Esophagus squamous epithelium (tissue), 5 donors: ENCODE measurements at regions not wholly inside any gene's neighbourhood (a gene's known extent, or its start where the extent isn't known, plus 50 kb on each side); places are given as distances from the start of the nearest gene placed in this dataset.
A peak's percentile ranks its signal among the peaks of the same experiment; 100 is the strongest.

Experiments
- DNase-seq: peaks from one replicate; lab custom pipeline; 2025; lab: John Stamatoyannopoulos, UW
- H3K27ac ChIP-seq, 4 donors: fragments of 200-600 bp; sonication (generic); one replicate each; pipeline ENCODE4 v1.5.1; 2016 to 2019; ENCODE audit warnings: mild to moderate bottlenecking in 1 of 4
- H3K27me3 ChIP-seq, 4 donors: fragments of 200-600 bp; sonication (generic); 1 replicate in 3 of 4; 2 replicates in 1 of 4; pipeline versions ENCODE4 v1.5.1 to v1.6.0; 2017 to 2021; ENCODE audit warnings: antibody characterized with exemption in 1 of 4
- H3K36me3 ChIP-seq, 3 donors: fragments of 200-600 bp; sonication (generic); one replicate each; pipeline ENCODE4 v1.5.1; 2016 to 2019
- H3K4me1 ChIP-seq, 3 donors: fragments of 200-600 bp; sonication (generic); one replicate each; pipeline ENCODE4 v1.5.1; 2017 to 2019
- H3K4me3 ChIP-seq, 4 donors: fragments of 200-600 bp; sonication (generic); 1 replicate in 3 of 4; 2 replicates in 1 of 4; pipeline ENCODE4 v1.5.1; 2016 to 2019; ENCODE audit warnings: mild to moderate bottlenecking in 2 of 4, moderate library complexity in 1 of 4
- H3K9me3 ChIP-seq, 3 donors: fragments of 200-600 bp; sonication (generic); one replicate each; pipeline ENCODE4 v1.5.1; 2016 to 2019
- POLR2A ChIP-seq, 4 donors: fragments of 450-650 bp; IDR thresholded peaks; one replicate each; pipeline ENCODE4 v1.6.1; 2017; ENCODE audit warnings: antibody characterized with exemption in 4 of 4, mild to moderate bottlenecking in 4 of 4, moderate library complexity in 3 of 4
- WGBS, 2 donors: methylation state at CpG; one replicate each; pipeline ENCODE4 v1.1.5; 2018; 5-methylcytosine and 5-hydroxymethylcytosine counted together
- intact Hi-C: fragments of 100-400 bp; cut with DNase I; formaldehyde crosslinking; loops from one replicate; pipeline ENCODE4 v1.15.0; 2022
- TF ChIP-seq, protein P1 (sequence below), 6 experiments: fragments of 450-650 bp in 4 of 6; fragments of 200-600 bp in 2 of 6; sonication (generic) in 2 of 6; IDR thresholded peaks; one replicate each; pipeline ENCODE4 v1.5.1; 2016 to 2019; ENCODE audit warnings: antibody characterized with exemption in 6 of 6, mild to moderate bottlenecking in 4 of 6, moderate library complexity in 4 of 6
- donor health status: DM: yes; HTN: yes; CAD: no.

DNA sequence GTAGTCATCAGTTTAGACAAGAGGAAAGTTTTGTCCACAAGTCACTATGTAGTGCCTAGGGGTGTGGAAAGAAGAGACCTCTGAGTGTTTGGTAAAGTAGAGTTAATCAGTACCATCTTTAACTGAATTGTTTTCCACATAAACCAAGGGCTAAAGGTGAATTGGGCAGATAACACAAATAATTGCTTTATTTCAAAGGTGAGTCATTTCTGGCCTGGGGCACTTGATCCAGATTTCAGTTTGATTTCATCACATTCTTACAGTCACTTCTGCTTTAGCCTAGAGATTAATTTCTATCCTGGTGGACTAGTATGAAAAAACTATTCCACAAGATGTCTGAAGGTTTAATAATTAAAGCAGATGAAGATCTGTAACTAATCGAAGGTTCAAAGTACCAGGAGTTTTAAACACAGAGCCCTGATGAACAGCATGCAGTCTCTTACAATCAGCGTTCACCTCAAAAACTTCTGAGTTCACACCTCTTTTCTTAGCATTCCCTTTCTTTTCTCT is 74.5 kb upstream of the BOD1L1 start:
- H3K27ac ChIP-seq = no peak overlapping the region
- no peaks in the 10 kb centered on the region for H3K27me3 ChIP-seq
- intact Hi-C loops = no loop called here
- TF ChIP-seq, protein P1, sequence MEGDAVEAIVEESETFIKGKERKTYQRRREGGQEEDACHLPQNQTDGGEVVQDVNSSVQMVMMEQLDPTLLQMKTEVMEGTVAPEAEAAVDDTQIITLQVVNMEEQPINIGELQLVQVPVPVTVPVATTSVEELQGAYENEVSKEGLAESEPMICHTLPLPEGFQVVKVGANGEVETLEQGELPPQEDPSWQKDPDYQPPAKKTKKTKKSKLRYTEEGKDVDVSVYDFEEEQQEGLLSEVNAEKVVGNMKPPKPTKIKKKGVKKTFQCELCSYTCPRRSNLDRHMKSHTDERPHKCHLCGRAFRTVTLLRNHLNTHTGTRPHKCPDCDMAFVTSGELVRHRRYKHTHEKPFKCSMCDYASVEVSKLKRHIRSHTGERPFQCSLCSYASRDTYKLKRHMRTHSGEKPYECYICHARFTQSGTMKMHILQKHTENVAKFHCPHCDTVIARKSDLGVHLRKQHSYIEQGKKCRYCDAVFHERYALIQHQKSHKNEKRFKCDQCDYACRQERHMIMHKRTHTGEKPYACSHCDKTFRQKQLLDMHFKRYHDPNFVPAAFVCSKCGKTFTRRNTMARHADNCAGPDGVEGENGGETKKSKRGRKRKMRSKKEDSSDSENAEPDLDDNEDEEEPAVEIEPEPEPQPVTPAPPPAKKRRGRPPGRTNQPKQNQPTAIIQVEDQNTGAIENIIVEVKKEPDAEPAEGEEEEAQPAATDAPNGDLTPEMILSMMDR (IDR thresholded peaks at IDR 0.05) = no peak
- no peak for TF ChIP-seq POLR2A (IDR thresholded peaks at IDR 0.05)
- no peak overlapping the region for H3K4me3 ChIP-seq
- H3K9me3 ChIP-seq = no peaks in the 10 kb centered on the region
- WGBS, 2 donors = 40 to 63% methylated on average over 2 of the region's 2 CpGs
- DNase-seq = no peak
- no peaks in the 10 kb centered on the region for H3K36me3 ChIP-seq
- peaks cover 0 to 32% (median 5%) of the 10 kb centered on the region in 3 donors for H3K4me1 ChIP-seq

DNA sequence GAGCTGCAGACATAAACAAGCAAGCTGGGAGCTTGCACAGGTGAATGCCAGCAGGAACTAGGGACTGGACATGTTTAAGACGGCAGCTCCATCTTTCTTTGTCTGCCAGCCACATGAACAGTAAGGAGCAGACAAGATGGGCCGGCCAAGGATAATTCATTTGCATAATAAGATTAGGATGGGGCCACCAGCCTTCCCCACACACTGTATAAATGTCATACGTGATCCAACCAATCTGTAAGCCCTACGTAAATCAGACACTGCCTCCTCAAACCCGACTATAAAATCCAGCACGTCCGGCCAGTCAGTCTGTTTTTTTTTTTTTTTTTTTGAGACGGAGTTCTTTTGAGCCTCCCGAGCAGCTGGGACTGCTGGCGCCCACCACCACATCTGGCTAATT is 75.6 kb upstream of the BOD1L1 start:
- no peaks in the 10 kb centered on the region for H3K27me3 ChIP-seq
- intact Hi-C loops = no loop called here
- H3K9me3 ChIP-seq = no peaks in the 10 kb centered on the region
- TF ChIP-seq, protein P1 (IDR thresholded peaks at IDR 0.05) = no peak
- TF ChIP-seq POLR2A (IDR thresholded peaks at IDR 0.05) = no peak
- peaks cover 0 to 34% (median 5%) of the 10 kb centered on the region in 3 donors for H3K4me1 ChIP-seq
- no peaks in the 10 kb centered on the region for H3K36me3 ChIP-seq
- DNase-seq = no peak
- H3K4me3 ChIP-seq = no peak overlapping the region
- WGBS, 2 donors = 77 to 85% methylated on average over 7 to 8 of the region's 10 CpGs
- no peak overlapping the region for H3K27ac ChIP-seq

DNA sequence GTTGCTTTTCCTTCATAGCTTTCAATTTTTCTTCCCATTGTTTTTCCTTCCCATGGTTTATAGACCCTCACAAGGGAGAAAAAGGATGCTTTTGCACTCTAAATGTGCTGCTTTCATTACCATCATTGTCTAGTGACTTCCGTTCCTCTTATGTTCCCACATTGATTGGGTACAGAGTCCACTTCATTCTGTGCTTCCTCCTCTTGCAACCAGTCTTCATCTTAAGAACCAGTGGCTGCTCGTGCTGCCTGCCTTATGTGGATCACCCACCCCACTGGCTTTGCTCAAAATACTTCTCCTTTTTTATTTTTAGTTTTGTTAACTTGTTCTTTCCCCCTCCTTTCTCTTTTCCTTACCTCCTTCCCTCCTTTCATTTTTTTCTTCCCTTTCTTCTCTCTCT is 76.5 kb upstream of the BOD1L1 start:
- Histone ChIP-seq H3K4me1 (peaks cover 0 to 34% (median 5%) of the 10 kb centered on the region in 3 donors), H3K27me3 (no peaks in the 10 kb centered on the region), H3K9me3 (no peaks in the 10 kb centered on the region), H3K4me3 (no peak overlapping the region), H3K27ac (no peak overlapping the region), H3K36me3 (no peaks in the 10 kb centered on the region)
- intact Hi-C loops = no loop called here
- DNase-seq = no peak
- no peak for TF ChIP-seq POLR2A (IDR thresholded peaks at IDR 0.05)
- TF ChIP-seq, protein P1 (IDR thresholded peaks at IDR 0.05) = no peak
- 74 to 80% methylated on average over 2 of the region's 2 CpGs for WGBS, 2 donors

DNA sequence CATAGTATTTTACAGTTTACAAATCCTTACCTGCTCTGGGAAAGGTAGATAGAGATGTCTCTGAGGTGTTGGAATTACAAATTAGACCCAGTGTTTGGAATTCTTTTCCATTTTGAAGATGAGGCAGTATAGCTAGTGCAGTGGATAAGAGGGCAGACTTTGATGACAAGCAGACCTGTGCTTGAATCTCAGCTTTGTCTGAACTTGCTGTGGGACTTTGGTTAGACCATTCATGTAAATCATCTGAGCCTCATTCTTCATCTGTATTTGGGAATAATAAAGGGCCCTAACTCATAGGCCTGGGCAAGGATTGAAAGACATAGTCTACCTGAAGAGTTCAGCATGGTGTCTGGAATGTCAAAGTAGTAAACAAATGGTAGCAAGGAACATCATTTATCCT is 77.2 kb upstream of the BOD1L1 start:
- peak overlapping the region in 2 of 4 donors; percentile 58 to 75 for H3K27ac ChIP-seq
- no peak for TF ChIP-seq POLR2A (IDR thresholded peaks at IDR 0.05)
- TF ChIP-seq, protein P1 (IDR thresholded peaks at IDR 0.05) = no peak

DNA sequence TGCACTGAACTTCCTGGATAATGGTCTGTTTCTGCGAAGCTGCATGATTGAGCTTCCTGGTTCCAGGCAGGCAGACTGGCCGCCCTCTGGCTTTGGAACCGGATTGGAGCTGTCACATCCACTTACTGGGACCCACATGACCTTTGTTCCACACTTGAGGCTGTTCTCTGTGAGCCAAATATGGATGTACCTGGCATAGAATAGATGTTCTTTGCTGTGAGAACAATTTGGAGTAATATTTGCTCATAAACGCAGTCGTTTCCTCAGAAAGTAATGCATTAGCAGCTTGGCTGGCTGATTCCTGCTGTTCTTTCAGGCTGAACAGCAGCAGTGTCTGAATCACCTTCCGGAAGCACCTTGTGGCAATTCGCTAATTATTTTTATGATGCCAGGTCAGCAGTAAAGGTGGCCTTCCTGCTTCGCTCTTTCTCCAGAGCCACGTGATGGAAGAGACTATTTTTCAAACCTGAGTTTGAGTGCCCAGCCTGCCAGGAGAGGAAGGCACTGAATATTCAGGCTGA is 78.1 kb upstream of the BOD1L1 start:
- Histone ChIP-seq H3K36me3 (no peaks in the 10 kb centered on the region), H3K4me1 (peaks cover 0 to 34% (median 5%) of the 10 kb centered on the region in 3 donors), H3K27ac (peak overlapping the region; percentile 68 to 75 (median 69)), H3K27me3 (no peaks in the 10 kb centered on the region), H3K9me3 (no peaks in the 10 kb centered on the region), H3K4me3 (peak overlapping the region in 1 of 4 donors; percentile 8)
- TF ChIP-seq, protein P1 (IDR thresholded peaks at IDR 0.05) = no peak
- TF ChIP-seq POLR2A (IDR thresholded peaks at IDR 0.05) = no peak
- peak; percentile 3 for DNase-seq
- WGBS, 2 donors = 23 to 24% methylated on average over 9 of the region's 9 CpGs
- intact Hi-C loops = no loop called here

More for the DNA sequence above, 77.2 kb upstream of the BOD1L1 start:
- no peaks in the 10 kb centered on the region for H3K9me3 ChIP-seq
- intact Hi-C loops = no loop called here
- no peak overlapping the region for H3K4me3 ChIP-seq
- H3K36me3 ChIP-seq = no peaks in the 10 kb centered on the region
- no peak for DNase-seq
- no peaks in the 10 kb centered on the region for H3K27me3 ChIP-seq
- peaks cover 0 to 34% (median 5%) of the 10 kb centered on the region in 3 donors for H3K4me1 ChIP-seq
